DND-41 (cell line): ENCODE measurements at regions not wholly inside any gene's neighbourhood (a gene's known extent, or its start where the extent isn't known, plus 50 kb on each side); places are given as distances from the start of the nearest gene placed in this dataset.
A peak's percentile ranks its signal among the peaks of the same experiment; 100 is the strongest.

Experiments used
- ATAC-seq: fragments of 200-7000 bp; cut with Tn5 transposase; 3 replicates; pipeline ENCODE4 v1.9.1; 2021; ENCODE audit warnings: low read depth; ENCODE audit not compliant: insufficient read depth
- DNase-seq: peaks from one replicate; pipeline ENCODE4 v3.0.0-alpha.2; 2020
- H2AFZ ChIP-seq: 2 replicates; pipeline ENCODE4 v1.6.0; 2012; ENCODE audit warnings: low read depth, low read length
- H3K27ac ChIP-seq: 2 replicates; pipeline ENCODE4 v1.5.1; 2012; ENCODE audit warnings: low read length, inconsistent platforms
- H3K27me3 ChIP-seq: fragments of 200-600 bp; sonication (generic); 2 replicates; pipeline ENCODE4 v1.6.0; 2012; ENCODE audit warnings: low read length, mild to moderate bottlenecking, inconsistent platforms; ENCODE audit not compliant: insufficient read depth, poor library complexity
- H3K36me3 ChIP-seq: 2 replicates; pipeline ENCODE4 v1.5.1; 2012; ENCODE audit warnings: low read length, inconsistent platforms; ENCODE audit not compliant: insufficient read depth
- H3K4me1 ChIP-seq: 2 replicates; pipeline ENCODE4 v1.5.1; 2012; ENCODE audit warnings: mild to moderate bottlenecking, low read length; ENCODE audit not compliant: insufficient read depth
- H3K4me2 ChIP-seq: 2 replicates; pipeline ENCODE4 v1.6.0; 2012; ENCODE audit warnings: mild to moderate bottlenecking, moderate library complexity, low read length, inconsistent platforms; ENCODE audit not compliant: insufficient read depth
- H3K4me3 ChIP-seq, 2 experiments: fragments of 200-600 bp in 1 of 2; shearing (Covaris generic) in 1 of 2; 2 replicates each; pipeline ENCODE4 v1.5.1; 2012 to 2016; ENCODE audit warnings: inconsistent platforms in 2 of 2, low read length in 2 of 2, mild to moderate bottlenecking in 2 of 2, low read depth in 1 of 2, moderate library complexity in 1 of 2
- H3K79me2 ChIP-seq: 2 replicates; pipeline ENCODE4 v1.6.0; 2012; ENCODE audit warnings: low read length, inconsistent platforms; ENCODE audit not compliant: insufficient read depth
- H3K9ac ChIP-seq: 2 replicates; pipeline ENCODE4 v1.6.0; 2012; ENCODE audit warnings: low read depth, mild to moderate bottlenecking, inconsistent platforms, low read length, moderate library complexity
- H3K9me3 ChIP-seq: 2 replicates; pipeline ENCODE4 v1.5.1; 2012; ENCODE audit warnings: low read length, moderate library complexity, mild to moderate bottlenecking, inconsistent platforms; ENCODE audit not compliant: insufficient read depth, severe bottlenecking
- H4K20me1 ChIP-seq: 2 replicates; pipeline ENCODE4 v1.6.0; 2012; ENCODE audit warnings: low read length; ENCODE audit not compliant: insufficient read depth
- EZH2 ChIP-seq: IDR thresholded peaks from 3 replicates; pipeline ENCODE4 v1.6.1; 2012; ENCODE audit warnings: borderline replicate concordance, low read depth, mild to moderate bottlenecking, moderate library complexity, low read length, inconsistent platforms; ENCODE audit not compliant: severe bottlenecking
- TF ChIP-seq, protein P1 (sequence below): IDR thresholded peaks from 2 replicates; pipeline ENCODE4 v1.5.1; 2012; ENCODE audit warnings: borderline replicate concordance, low read length, moderate library complexity, mild to moderate bottlenecking; ENCODE audit not compliant: poor library complexity, severe bottlenecking; ENCODE audit errors: extremely low read depth

DNA sequence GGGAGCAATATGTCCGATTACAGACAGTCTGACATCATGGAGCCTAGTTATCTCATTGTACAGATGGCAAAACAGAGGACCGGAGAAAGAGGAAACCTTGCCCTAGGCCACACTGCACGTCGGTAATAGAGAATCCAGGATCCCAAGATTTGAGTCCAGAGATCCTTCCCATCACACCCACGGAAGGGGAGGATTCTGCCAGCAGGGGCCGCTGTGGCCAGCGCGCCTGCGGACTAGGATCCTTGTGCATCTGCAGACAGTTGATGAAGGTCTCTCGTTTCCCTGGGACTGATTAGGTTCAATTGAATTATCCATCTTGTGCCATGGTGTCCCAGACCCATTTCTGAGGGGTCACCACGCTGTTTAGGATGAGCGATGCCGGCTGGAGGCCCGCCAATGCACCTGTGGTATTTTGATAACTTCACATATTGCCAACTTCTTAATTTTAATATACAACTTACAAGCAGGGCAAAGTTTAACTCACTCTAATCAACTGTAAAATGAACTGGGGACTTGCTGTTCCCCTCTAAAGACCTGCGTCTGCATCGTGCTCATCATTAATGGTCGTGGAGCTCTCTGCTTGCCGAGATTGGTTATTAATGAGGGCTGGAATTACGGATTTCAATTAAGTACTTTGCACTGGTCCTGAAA lies 592.7 kb upstream of the BRINP1 start:
- no peak for TF ChIP-seq EZH2
- TF ChIP-seq, protein P1, sequence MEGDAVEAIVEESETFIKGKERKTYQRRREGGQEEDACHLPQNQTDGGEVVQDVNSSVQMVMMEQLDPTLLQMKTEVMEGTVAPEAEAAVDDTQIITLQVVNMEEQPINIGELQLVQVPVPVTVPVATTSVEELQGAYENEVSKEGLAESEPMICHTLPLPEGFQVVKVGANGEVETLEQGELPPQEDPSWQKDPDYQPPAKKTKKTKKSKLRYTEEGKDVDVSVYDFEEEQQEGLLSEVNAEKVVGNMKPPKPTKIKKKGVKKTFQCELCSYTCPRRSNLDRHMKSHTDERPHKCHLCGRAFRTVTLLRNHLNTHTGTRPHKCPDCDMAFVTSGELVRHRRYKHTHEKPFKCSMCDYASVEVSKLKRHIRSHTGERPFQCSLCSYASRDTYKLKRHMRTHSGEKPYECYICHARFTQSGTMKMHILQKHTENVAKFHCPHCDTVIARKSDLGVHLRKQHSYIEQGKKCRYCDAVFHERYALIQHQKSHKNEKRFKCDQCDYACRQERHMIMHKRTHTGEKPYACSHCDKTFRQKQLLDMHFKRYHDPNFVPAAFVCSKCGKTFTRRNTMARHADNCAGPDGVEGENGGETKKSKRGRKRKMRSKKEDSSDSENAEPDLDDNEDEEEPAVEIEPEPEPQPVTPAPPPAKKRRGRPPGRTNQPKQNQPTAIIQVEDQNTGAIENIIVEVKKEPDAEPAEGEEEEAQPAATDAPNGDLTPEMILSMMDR = peak; percentile 14
- Histone ChIP-seq H3K36me3 (no peaks in the 10 kb centered on the region), H3K9me3 (no peaks in the 10 kb centered on the region), H3K27me3 (peaks cover 4% of the 10 kb centered on the region), H4K20me1 (no peaks in the 10 kb centered on the region), H3K79me2 (no peaks in the 10 kb centered on the region), H3K27ac (no peak overlapping the region), H3K4me2 (no peak overlapping the region), H2AFZ (no peak overlapping the region), H3K9ac (no peak overlapping the region), H3K4me1 (no peaks in the 10 kb centered on the region), H3K4me3 (no peak overlapping the region)
- ATAC-seq (no peak), DNase-seq (no peak)

DNA sequence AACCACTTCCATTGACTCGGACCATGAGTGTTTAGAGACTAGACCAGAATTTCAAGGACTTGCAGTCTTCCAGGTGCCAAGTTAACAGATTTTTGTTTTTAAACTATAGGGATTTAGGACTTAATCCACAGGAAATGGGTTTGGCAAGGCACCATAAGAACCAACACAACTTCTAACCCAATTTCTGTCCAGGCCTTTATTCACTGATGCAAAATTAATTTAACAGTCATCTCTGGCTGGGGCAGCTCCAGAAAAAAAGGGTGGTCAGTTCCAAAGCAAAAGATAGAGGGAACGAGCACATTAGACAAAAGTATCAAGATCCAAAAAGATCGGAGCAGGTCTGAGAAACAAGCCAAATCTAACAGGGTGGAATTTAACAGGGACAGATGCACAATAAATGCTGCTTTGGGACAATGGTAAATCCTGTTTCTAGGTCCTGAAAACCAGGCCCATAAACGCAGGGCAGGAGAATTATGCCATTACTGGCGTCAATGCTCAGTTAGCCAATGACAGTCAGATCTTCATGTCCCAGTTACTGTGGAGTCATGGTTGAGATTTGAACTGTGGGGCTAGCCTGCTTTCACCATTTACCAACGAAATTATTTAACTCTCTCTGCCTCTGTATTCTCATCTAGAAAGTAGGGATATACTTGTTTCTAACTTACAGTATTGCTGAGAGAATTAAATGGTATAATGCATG lies 590.8 kb upstream of the BRINP1 start:
- no peak overlapping the region for H2AFZ ChIP-seq
- no peaks in the 10 kb centered on the region for H3K4me1 ChIP-seq
- no peak overlapping the region for H3K4me3 ChIP-seq
- TF ChIP-seq EZH2 = no peak
- TF ChIP-seq, protein P1 = no peak
- H3K9me3 ChIP-seq = no peaks in the 10 kb centered on the region
- DNase-seq (no peak), ATAC-seq (no peak)
- no peaks in the 10 kb centered on the region for H3K36me3 ChIP-seq
- no peaks in the 10 kb centered on the region for H4K20me1 ChIP-seq
- no peaks in the 10 kb centered on the region for H3K79me2 ChIP-seq
- no peak overlapping the region for H3K9ac ChIP-seq
- H3K4me2 ChIP-seq = no peak overlapping the region
- no peak overlapping the region for H3K27ac ChIP-seq
- no peaks in the 10 kb centered on the region for H3K27me3 ChIP-seq

DNA sequence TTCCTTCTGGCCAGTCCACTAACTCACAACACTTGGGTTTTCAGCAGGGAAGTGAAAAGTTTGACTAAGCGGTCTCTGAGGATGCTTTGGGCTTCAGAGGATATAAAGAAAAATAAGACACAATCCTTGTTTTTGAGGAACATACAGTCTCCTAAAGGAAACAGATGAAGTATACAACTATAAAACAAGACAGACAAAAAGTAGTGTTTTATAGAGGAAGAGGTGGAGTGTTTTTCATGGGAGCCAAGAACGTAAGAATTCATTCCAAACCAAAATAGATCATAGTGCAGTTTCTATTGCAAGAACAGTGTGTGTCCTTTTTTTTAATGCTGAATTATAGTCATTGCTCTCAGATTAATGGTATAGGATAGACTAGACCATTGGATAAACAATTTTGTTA lies 586.9 kb upstream of the BRINP1 start:
- DNase-seq = no peak
- Histone ChIP-seq H3K4me2 (no peak overlapping the region), H3K9me3 (no peaks in the 10 kb centered on the region), H4K20me1 (no peaks in the 10 kb centered on the region), H3K4me1 (no peaks in the 10 kb centered on the region), H3K4me3 (no peak overlapping the region), H3K9ac (no peak overlapping the region), H3K79me2 (no peaks in the 10 kb centered on the region), H3K27ac (no peak overlapping the region), H3K36me3 (no peaks in the 10 kb centered on the region), H3K27me3 (peaks cover 4% of the 10 kb centered on the region), H2AFZ (no peak overlapping the region)
- ATAC-seq = no peak
- TF ChIP-seq, protein P1 = no peak
- no peak for TF ChIP-seq EZH2
